ENCODE measurements at regions not wholly inside any gene's neighbourhood (a gene's known extent, or its start where the extent isn't known, plus 50 kb on each side); places are given as distances from the start of the nearest gene placed in this dataset.
A peak's percentile ranks its signal among the peaks of the same experiment; 100 is the strongest.

DNA sequence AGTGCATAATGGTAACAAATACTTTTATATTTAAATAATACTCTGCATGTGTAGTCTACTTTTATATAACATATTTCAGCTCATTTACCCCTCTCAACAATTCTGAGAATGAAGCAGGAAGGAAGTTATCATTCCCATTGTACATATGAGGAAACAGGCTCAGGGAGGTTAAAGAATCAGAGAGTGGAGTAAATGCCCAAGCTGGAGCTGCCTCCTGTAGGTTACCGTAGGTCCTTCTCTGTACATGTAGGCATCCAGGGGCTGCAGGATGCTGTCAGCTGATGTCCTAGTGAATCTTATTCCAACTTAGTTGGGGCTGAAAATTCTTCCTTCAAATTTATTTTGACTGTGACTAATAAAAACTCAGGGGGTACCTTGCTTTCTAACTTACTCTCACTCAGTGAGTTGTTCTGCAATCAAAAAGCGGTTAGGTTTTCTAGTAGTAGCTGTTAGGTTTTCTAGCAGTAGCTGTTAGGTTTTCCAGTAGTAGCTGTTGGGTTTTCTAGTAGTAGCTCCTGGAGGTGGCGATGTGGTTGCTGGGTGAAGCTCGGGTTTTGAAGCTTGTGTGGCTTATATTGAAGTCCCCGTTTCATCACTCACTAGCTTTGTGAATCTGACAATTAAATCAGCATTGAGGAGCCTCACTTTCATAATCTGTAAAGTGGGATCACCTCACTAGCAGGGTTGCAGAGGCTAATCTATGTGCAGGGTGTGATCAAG, 357.0 kb downstream of the NR2F2 start:
- DNase-seq = peak; percentile 19

DNA sequence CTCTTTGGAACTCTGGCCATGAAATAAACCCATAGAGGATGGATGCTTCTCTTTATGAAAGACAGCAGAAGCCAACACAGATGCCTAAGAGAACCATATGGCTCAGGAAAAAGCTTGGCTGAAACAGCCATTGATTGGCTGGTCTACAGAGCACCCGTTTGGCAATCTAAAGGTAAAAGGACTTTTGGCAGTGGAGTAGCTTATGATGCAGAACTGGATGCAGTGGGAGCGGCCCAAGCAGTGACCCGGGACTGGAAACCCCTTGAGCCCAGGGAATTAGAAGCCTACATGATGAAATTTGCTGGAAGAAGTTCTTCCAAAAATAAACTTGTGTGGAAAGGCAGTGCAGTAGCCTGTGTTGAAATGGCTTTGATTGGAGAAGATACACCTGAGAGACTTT, 360.2 kb downstream of the NR2F2 start:
- DNase-seq = no peak

DNA sequence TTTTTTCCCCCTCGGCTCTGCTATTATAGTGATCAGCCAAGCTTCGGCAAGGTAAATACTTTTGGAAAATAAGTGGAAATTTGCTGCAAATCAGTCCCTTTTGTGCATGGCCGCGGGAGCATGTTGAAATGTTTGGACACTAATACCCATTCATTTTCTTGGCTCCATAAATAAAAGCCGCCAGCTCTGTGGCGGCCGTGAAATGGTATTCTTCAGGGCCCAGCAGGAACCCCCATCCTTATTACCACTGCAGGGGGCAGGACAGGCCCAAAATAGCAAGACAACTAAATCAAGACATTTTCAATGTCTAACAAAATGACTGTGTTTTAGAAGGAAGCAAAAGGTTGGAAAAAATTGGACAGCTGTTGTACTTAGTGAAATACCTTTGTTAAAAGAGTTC, 362.3 kb downstream of the NR2F2 start:
- DNase-seq = no peak

DNA sequence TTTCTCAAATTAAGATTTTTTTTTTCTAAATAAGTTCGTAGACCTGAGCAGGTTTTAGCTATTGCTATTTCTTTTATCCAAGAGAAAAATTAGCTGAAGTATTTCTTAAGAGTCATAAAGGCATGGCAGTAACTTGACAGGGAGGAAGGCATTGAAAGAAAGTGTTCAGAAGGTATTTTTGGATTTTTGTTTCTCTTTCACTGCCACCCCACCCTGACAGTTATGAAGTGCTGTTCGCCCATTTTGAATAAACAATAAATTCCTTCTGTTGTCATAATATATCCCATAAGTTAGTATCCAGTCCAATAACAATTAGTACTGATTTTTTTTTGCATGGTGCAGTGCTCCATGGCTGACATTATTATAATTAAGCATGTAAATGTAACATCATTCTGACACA, 363.0 kb downstream of the NR2F2 start:
- no peak for DNase-seq

DNA sequence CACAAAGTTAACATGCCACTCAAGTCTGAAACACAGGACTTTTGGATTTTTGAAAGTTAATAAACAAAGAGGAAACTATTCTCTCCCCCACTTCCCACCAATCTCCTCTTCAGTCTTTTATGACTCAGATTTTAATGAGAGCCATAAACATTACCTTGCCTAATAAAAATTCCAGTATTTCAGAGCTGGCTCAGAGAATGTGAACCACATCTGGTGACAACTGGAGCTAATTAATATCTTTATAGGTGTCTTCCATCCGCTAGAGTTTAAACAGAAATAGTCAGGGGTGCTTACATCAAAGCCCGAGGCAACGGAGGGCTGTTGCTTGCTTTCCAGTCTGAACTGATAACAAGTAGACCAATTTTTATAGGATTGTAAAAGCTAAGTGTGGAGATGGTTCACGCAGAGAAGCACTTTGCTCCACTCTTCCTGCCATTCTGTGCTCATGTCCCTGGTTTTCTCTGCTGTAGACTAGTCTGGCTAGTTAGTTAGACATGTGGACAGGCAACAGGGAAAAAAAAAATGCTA, 363.6 kb downstream of the NR2F2 start:
- no peak for DNase-seq

DNA sequence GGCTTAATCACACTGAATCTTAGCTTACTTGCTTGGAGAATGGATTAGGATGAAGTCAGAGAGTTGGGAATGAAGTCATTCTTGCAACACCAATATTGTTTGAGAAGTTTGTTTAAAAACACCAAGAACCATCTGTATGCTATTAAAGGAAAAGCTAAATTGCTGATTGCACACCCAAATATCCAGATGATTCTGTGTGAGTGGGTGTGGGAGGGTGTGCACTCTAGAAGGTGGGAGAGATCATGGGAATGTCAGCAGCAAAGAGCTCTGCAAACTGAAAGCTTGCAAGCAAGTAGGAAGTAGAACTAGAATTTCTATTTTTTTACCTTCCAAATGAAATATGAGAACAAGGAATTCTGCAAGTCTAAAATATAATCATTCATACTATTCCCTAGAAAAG, 364.9 kb downstream of the NR2F2 start:
- DNase-seq = no peak

DNA sequence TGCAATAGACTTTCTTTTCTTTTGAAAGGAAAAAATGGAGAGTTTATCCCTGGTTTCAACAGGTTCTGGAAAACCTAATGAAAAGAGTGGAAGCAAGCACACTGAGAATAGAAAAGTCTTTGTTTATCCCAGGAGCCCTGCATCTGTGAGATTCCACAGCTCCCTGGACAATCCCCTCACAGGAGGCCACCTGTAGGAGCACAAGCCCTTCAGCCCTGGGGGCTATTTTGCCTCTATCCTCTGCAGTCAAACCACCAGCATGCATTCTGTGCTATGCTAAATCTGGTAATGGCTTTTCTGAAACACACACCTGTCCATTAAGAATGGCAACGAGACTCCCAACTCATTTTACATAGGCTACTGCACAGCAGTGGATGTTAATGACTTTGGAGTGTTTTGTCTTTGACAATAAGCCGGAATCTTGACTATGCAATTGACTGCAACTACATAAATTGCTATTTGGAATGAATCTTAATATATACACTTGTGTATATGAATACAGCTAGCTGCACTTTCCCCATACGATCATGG, 369.4 kb downstream of the NR2F2 start:
- DNase-seq = no peak

DNA sequence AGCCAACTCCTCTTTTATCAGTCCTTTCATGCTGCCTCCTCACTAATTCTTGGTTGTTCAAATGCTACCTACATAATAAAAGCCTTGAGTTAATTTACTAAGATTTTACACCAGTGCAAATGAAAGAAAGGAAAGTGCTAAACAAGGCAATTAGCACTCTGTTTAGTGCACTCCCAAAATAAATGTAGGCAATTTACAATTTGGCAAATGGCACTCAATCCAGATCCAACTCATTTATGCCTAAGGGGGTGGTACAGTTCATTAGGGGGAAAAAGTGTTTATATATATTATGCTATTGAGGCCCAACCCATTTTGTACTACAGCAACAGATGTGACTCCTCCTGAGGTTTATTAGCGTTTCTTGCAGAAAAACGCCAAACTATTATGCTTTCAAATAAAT, 370.1 kb downstream of the NR2F2 start:
- no peak for DNase-seq

DNA sequence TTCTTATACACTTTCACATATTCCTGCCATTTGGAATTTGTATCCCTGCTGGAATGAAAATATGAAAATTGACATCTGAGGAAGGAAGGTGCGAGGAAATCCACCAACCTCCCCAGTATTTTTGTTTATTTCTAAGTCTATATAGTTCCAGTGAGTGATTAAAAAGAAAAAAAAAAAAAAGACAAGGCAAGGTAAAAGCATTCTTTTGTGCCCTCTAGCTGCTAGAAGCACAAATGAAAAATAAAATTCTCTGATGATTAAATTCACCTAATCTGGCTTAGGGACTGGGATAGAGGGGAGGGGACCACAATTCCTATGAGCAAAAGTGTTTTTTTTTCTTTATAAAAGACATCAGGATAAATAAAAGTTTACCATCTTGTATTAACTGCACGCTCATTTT, 370.9 kb downstream of the NR2F2 start:
- no peak for DNase-seq

DNA sequence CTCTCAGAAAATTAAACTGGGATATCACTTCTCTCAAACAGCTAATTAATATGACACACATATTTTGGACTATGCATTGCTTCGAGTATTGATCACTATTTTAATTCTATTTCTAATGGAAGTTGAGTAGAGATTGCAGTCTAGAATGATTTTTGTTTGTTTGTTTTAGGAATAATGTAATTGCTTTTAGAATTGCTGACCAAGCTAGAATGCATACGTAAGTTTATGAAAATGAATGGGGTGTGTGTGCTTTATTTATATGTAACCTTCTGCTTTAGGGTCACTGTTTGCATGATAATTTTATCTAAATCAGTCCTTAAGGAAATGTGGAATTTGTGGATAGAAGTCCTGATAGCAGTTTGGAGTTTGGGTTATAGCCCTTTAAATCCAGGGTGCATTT, 371.4 kb downstream of the NR2F2 start:
- no peak for DNase-seq

DNA sequence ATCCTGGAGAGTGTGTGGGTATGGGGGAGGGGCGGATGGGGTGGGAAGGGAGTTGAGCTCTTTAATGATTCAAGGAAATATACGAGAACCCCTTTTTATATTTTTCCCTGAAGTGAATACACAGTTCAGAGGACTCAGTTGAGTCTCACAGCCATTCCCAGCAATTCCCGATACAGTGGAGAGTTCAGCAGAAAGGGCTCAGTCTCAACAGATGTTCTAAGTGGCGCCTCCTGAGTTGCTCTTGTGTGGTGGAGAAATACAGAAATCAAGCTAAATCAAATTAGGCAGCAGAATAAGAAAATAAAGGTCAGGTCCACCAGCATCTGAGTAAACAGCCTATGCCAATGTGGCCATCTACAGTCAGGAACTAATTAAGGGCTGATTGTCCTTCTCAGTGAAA, 372.1 kb downstream of the NR2F2 start:
- no peak for DNase-seq

DNA sequence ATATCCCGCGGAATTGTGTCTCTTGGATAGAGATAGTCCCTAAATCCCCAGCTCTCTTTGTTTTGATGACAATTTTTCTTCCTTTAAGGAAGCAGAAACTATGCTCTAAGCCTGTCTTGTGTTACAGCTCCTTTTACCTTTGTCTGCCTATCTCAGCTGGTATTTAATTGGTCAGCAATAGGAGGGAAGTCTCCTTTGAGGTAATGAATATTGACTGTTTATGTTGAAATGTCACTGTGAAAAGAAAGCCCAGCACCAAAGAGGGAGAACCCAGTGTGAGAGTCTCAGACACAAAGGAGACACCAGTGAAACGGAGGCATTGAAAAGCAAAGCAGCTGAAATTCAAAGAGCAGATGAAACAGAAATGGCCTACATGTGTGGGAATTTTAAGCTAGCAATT, 372.6 kb downstream of the NR2F2 start:
- DNase-seq = no peak

DNA sequence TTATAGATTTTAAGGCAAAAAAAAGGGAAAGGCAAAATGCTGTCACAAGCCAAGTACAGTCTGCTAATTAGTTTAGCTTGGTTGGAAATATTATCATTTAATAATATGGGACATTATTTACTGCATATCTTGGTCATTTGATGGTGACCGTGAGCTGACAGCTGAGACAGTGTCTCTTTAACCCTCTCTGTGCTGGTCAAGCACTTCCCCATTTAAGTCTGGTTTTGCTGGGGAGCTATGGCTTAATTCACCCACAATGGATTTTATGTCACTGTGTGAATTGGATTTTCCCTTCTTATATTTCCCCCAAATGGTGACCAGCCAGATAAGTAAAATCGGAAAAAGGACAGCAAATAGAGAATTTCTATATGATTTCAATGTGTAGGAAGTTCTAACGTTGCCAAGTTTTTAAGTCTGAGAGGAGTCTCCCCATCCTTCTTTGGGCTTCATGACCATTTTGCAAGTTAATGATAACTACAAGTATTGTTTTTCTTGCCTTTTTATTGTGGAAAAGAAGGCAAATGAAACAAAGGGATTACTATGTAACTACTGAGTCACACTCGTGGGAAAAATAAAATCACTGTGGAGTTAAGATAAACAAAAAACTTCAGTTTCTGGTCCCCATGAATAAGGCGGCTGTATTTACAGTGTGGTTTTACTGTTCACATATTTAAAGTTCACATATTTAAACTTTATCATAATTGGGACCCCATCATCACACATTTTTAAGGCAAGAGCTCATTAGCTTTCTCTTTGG, 373.5 kb downstream of the NR2F2 start:
- peak; percentile 17 for DNase-seq

DNA sequence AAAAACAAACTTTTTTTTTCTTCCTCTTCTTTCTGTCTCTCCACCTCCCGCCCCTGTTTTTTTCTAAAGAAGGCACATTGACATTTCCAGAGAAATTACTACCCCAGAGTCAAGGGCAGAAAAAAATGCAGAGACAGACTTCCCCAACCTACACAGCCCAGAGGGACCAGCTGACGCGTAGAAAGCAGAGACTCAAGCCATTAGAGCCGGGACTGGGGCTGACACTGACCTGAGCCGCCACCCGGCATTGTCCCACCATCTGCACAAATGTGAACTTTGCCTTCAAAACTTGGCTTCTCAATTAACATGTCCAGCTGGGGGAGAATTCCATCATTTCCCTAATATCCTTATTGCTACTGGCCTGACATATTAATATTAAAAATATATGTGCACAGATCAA, 385.6 kb downstream of the NR2F2 start:
- peak; percentile 36 for DNase-seq

DNA sequence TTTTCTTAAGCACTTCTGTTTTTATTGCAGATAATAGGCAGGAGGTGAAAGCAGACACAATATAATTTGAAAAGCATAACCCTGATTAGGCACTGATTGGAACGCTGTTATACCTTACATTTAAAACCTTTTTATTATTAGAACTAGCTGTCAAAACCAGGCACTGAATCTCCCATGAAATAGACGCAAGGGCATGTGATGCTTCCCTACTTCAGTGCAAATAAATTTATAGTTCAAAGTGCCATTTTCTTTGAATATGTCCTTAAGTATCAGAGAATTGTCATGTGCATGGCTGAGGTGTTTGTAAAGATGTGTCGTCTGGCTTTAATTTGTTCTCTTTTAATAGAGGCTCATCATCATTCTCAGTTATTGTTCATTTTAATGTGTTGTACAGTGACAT, 386.0 kb downstream of the NR2F2 start:
- no peak for DNase-seq

DNA sequence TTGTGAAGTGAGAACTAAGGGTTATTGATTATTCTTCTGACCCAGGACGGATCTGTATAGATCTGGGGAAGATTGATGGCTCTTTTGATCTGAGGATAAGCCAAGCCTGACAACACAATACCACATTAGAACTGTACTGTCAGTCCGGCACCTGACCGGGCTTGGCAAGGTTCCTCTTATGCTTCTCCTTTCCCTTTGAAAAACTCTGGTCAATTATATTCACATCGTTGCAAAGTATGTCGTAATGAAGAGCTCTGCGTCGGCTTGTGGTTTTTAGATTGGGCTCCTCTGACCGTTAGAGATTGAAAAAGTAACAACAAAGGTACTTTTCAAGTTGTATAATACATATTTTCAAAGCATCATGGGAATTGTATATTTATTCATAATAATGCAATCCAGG, 389.8 kb downstream of the NR2F2 start:
- DNase-seq = peak; percentile 97

DNA sequence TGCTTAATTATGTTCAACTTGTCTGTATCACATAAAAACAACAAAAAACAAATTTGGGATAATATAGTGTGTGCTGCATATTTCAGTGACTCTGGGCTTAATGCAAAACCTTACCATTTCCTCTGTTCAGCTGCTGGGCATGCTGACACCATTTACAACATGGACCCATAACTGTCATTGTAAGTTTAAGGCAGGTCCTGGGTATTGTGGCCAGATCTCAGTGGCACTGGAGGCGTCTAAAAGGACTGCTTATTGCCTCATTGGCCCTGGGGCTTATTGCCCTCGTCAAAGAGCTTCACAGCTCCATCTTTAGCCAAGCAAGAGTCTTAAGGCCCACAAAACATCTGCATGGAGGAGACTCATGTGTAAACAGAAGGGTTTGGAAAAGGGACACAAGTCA, 390.2 kb downstream of the NR2F2 start:
- peak; percentile 85 for DNase-seq

DNA sequence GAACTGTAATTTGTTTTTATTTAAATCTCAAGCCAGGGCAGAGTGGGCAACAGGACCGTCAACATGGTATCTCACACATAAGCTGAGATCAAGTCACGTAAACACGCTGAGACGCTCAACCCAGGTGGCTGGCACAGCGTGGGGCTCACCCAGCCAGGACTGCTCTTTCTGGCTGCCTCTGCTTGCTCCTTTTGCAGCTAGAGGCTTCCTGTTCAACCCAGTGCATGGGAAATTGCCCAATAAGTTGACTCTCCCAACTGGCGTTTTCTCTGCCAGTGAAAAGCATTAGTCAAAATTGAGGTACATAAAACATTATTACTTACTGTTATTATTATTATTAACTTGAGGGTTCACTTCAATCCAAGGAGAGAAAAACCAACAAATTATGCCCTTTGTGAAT, 398.1 kb downstream of the NR2F2 start:
- DNase-seq = peak; percentile 71

DNA sequence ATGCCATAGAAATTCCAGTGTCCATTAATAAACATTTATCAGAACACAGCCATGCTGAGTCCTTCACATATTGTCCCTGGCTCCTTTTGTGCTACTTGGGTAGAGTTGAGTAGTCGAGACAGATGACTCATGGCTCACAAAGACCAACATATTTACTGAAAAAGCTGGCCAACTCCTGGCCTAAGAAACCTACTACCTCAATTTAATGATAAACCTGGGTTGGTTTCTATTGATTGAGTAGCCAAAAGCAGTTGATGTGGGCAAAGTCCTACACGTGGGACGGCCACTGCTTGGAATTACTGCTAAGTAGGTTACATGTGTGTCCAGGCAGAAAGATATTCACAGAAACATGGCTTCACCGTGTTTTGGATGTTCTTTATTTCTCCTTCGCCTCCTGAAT, 402.2 kb downstream of the NR2F2 start:
- no peak for DNase-seq

DNA sequence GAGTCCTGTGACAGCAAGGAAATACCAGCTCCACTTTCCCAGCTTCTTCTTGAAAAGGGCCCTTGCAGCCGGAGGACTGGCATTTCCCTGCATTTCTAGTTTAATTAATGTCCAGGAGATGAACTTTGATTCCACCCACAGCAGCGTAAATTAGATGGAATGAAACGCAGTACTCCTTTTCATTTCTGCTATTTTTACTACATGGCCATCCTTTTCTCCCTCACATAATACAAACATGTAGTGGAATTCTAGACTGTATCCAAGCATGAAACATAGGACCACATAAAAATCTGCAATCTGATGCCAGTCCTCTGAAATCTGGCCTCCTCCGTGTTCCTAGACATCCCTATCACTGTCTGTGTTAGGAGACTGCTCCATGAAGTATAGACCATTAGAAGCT, 403.2 kb downstream of the NR2F2 start:
- no peak for DNase-seq

DNA sequence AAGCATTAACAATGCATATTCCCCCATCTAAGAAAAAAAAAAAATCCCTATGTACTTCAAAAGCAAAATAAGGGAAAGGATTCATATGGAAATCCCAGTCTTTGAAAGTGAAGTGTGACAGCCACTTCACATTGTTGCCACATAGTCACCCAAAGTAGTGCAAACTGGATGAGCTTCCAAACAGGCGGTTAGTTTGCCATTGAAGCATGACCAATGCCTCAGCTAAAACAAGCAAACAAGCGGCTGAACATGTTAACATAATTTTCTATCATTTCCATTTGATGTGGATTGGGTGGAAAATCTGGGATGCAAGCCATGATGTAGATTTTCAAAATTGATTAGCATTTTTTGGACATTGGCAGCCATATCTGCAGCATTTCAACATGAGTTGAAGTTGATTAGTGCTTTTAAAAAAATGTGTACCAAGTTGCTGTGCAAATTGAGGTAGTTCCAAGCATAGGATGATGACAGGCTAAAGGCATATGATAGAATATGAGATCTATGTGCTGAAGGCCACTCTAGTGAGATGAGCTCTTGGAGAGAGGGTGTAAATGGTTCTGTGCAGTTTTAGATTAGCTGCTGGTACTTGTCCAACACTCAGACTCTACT, 405.2 kb downstream of the NR2F2 start:
- no peak for DNase-seq

DNA sequence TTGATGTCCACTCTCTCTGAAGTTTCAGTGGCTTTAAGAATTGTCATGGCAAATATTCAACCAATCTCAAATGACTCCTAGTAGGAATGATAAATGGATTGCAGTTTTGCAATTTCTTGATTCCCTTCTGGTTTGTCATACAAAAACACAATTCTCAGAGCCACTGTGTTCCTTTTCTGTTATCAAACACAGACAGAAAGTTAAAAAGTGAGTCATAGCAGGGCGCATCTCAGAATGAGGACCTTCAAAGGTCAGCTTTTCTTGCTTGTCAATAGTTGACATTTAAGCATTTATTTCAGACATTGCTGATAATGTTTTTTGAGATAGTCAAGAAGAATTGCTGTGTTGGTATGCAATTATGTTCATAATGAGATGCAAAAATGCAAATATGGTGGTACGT, 405.9 kb downstream of the NR2F2 start:
- DNase-seq = peak; percentile 45

DNA sequence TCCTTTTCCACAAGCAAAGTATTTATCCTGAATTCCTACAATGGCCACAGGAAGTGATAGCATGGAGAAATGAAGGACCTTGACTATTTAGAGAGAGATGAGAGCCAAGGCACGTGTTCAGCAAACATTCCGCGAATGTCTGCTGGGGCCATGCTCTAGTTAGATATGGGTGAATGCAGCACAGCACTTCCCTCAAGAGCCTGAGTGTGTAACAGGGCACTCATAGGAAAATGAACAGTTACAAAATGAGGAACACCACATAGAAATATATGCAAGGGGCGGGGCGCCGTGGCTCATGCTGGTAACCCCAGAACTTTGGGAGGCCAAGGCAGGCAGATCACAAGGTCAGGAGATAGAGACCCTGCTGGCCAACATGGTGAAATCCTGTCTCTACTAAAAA, 406.9 kb downstream of the NR2F2 start:
- peak; percentile 90 for DNase-seq

DNA sequence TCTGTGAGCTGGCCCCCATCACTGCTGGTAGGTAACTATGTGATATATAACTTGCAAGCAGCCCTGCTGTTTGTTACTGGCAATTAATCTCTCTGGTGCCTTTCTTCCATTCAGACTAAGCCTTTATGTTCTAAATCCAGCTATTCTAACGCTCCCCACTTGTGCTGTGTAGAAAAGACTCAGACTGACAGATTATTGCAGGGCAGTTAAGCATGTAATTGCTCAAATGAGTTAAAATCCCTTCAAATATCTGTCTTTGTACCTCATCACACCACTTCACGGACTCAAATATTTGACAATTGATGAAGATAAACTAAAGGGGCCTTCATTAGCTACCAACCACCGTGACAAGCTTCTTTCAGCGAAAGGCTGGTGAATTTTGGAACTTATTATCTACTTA, 416.2 kb downstream of the NR2F2 start:
- DNase-seq = no peak

All from MV-4-11 (cell line).